ENCODE measurements at regions not wholly inside any gene's neighbourhood (a gene's known extent, or its start where the extent isn't known, plus 50 kb on each side); places are given as distances from the start of the nearest gene placed in this dataset.

DNA sequence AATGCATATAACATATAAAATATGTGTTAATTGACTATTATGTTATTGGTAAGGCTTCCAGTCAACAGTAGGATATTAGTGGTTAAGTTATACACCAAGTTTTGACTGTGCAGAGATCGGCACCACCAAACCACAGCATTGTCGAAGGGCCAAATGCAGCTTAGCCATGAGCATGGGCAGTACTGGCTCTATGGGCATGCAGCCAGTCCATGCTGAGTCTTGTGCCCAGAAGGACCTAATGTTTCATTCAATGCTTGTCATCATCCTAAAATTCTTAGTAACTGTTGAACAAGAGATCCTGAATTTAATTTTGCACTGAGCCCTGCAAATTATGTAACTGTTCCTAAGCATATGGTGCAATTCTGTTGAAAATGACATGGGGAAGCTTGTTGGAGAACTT, 233.4 kb upstream of the HS3ST3A1 start:
- TF ChIP-seq, protein P1, sequence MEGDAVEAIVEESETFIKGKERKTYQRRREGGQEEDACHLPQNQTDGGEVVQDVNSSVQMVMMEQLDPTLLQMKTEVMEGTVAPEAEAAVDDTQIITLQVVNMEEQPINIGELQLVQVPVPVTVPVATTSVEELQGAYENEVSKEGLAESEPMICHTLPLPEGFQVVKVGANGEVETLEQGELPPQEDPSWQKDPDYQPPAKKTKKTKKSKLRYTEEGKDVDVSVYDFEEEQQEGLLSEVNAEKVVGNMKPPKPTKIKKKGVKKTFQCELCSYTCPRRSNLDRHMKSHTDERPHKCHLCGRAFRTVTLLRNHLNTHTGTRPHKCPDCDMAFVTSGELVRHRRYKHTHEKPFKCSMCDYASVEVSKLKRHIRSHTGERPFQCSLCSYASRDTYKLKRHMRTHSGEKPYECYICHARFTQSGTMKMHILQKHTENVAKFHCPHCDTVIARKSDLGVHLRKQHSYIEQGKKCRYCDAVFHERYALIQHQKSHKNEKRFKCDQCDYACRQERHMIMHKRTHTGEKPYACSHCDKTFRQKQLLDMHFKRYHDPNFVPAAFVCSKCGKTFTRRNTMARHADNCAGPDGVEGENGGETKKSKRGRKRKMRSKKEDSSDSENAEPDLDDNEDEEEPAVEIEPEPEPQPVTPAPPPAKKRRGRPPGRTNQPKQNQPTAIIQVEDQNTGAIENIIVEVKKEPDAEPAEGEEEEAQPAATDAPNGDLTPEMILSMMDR (IDR thresholded peaks at IDR 0.05), result no peak
- TF ChIP-seq EZH2 (IDR thresholded peaks at IDR 0.05; ENCODE audit: borderline replicate concordance, insufficient read depth, low read depth, low read length, poor library complexity, severe bottlenecking), result no peak

Data from B cell (primary cell).